Glutamatergic neuron (in vitro differentiated cells): ENCODE measurements at regions not wholly inside any gene's neighbourhood (a gene's known extent, or its start where the extent isn't known, plus 50 kb on each side); places are given as distances from the start of the nearest gene placed in this dataset.
"Not testable (repeated sequence)": the region's sequence is repeated elsewhere in the genome, so short reads cannot be mapped to it uniquely, and the experiment has no call there.

Experiments
- DNase-seq: peaks from one replicate; pipeline ENCODE4 v3.0.0; 2022
- H3K27ac Mint-ChIP-seq: one replicate; pipeline ENCODE4 v1.8.0; 2020; ENCODE audit warnings: mild to moderate bottlenecking, mixed read lengths, inconsistent platforms; ENCODE audit not compliant: unreplicated experiment
- H3K27me3 Mint-ChIP-seq: one replicate; pipeline ENCODE4 v1.8.0; 2020; ENCODE audit warnings: mild to moderate bottlenecking, moderate library complexity, mixed read lengths, inconsistent platforms; ENCODE audit not compliant: unreplicated experiment
- H3K36me3 Mint-ChIP-seq: one replicate; pipeline ENCODE4 v1.8.0; 2020; ENCODE audit warnings: mild to moderate bottlenecking, mixed read lengths, inconsistent platforms; ENCODE audit not compliant: unreplicated experiment
- H3K4me1 Mint-ChIP-seq: one replicate; pipeline ENCODE4 v1.8.0; 2020; ENCODE audit warnings: mild to moderate bottlenecking, low read depth, mixed read lengths, inconsistent platforms; ENCODE audit not compliant: unreplicated experiment
- H3K4me3 Mint-ChIP-seq: one replicate; pipeline ENCODE4 v1.8.0; 2020; ENCODE audit warnings: mild to moderate bottlenecking, mixed read lengths, inconsistent platforms; ENCODE audit not compliant: unreplicated experiment
- H3K9me3 Mint-ChIP-seq: one replicate; pipeline ENCODE4 v1.8.0; 2020; ENCODE audit warnings: mild to moderate bottlenecking, moderate library complexity, mixed read lengths, inconsistent platforms; ENCODE audit not compliant: unreplicated experiment
- TF ChIP-seq, protein P1 (sequence below): fragments of 200-600 bp; sonication (generic); IDR thresholded peaks from one replicate; pipeline ENCODE4 v1.5.0; 2021; ENCODE audit not compliant: partially characterized antibody, unreplicated experiment

DNA sequence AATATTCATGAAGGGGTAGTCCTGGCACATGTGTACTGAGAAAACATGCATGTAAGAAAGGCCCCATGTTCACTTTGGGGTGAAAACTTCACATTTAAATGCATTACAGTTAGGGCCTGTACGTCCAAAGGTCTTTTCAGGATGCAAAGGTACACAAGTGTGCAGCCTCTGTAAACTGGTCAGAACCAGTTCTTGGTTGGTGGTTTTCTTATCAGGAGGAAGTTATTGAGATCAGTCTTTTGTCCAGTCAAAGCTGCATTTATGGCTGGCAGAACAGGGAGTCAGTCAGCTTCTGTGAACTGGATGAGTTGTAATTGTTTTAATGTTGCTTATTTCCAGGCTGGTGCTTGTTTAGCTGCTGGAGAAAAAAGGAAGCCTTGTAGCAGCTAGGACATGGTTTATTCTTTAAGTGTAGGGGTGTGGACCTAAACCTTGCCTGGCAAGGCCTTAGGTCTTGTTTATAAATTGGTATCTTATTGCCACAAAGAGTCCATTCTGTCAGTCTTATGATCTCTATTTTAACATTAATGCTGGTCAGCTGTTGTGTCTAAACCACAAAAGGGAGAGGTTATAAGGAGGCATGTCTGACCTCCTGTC, 1906.6 kb upstream of the TENM3 start:
- Mint-ChIP-seq H3K27ac (no peak overlapping the region), H3K27me3 (peaks cover 2% of the 10 kb centered on the region), H3K4me1 (no peaks in the 10 kb centered on the region), H3K36me3 (no peaks in the 10 kb centered on the region), H3K9me3 (no peaks in the 10 kb centered on the region), H3K4me3 (no peak overlapping the region)
- TF ChIP-seq, protein P1, sequence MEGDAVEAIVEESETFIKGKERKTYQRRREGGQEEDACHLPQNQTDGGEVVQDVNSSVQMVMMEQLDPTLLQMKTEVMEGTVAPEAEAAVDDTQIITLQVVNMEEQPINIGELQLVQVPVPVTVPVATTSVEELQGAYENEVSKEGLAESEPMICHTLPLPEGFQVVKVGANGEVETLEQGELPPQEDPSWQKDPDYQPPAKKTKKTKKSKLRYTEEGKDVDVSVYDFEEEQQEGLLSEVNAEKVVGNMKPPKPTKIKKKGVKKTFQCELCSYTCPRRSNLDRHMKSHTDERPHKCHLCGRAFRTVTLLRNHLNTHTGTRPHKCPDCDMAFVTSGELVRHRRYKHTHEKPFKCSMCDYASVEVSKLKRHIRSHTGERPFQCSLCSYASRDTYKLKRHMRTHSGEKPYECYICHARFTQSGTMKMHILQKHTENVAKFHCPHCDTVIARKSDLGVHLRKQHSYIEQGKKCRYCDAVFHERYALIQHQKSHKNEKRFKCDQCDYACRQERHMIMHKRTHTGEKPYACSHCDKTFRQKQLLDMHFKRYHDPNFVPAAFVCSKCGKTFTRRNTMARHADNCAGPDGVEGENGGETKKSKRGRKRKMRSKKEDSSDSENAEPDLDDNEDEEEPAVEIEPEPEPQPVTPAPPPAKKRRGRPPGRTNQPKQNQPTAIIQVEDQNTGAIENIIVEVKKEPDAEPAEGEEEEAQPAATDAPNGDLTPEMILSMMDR, result no peak
- DNase-seq, result no peak

DNA sequence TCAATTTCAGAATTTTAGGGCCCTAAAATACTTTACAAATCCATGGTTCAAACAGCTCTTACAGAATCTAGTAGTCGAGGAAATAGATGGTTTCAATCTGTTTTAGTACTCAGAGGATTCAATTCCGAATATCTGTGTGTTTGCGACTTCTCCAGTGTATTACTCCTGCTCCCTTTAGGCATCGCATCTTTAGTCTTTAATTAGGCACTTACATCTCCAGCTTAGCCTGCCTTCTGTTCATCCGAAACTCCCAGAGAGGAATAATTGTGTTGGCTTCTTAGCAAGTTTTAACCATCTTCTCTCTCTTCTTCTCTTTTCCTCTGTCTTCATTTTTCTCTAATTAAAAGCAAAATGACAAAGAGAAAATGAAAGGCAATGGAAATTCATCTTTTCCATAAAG, 1901.3 kb upstream of the TENM3 start:
- peaks cover 3% of the 10 kb centered on the region for H3K27me3 Mint-ChIP-seq
- no peak overlapping the region for H3K4me3 Mint-ChIP-seq
- H3K4me1 Mint-ChIP-seq, result peaks cover 5% of the 10 kb centered on the region
- H3K9me3 Mint-ChIP-seq, result no peaks in the 10 kb centered on the region
- H3K36me3 Mint-ChIP-seq, result no peaks in the 10 kb centered on the region
- no peak for DNase-seq
- no peak overlapping the region for H3K27ac Mint-ChIP-seq
- TF ChIP-seq, protein P1, result no peak

DNA sequence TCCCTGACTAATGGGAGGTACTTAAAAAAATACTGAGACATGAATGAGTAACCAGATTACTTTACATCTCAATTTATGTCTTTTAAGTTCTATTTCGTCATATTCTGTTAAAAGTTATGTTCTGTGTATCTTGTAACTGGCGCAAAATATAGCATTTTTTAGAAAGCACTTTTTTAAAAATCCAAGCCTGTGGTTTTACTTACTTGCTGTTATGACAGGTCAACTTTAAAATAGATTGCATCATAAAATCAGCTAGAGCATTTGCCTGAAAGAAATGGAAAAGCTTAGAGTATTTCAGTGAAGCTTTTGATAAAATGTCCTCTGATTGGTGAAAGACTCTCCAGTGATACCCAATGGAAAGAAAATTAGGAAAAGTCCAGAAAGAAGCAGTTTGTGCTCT, 1892.3 kb upstream of the TENM3 start:
- H3K4me3 Mint-ChIP-seq, result no peak overlapping the region
- TF ChIP-seq, protein P1, result no peak
- H3K27me3 Mint-ChIP-seq, result peaks cover 5% of the 10 kb centered on the region
- H3K36me3 Mint-ChIP-seq, result no peaks in the 10 kb centered on the region
- H3K9me3 Mint-ChIP-seq, result no peaks in the 10 kb centered on the region
- H3K27ac Mint-ChIP-seq, result no peak overlapping the region
- H3K4me1 Mint-ChIP-seq, result peaks cover 2% of the 10 kb centered on the region
- no peak for DNase-seq

DNA sequence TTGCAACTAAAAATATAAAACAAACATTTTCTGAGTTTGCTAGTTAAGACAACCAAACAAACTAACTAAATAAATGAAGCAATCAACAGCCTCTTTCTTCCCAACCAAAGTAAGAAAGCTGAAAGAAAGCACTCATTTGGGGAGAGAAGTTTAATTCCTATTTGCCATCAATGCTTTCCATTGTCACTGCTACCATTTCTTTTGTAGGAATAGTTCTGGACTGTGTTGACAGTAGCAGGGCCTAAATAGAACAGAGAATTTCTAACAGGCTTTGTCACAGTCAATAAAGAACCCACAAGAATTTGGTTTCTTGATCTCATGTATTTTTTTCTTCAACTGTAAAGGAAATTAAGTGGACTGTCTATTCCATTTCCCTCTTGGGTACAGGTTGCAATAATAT, 1886.4 kb upstream of the TENM3 start:
- no peak overlapping the region for H3K4me3 Mint-ChIP-seq
- no peak for DNase-seq
- peaks cover 2% of the 10 kb centered on the region for H3K4me1 Mint-ChIP-seq
- H3K9me3 Mint-ChIP-seq, result peaks cover 4% of the 10 kb centered on the region
- TF ChIP-seq, protein P1, result no peak
- H3K27me3 Mint-ChIP-seq, result peaks cover 3% of the 10 kb centered on the region
- H3K27ac Mint-ChIP-seq, result no peak overlapping the region
- H3K36me3 Mint-ChIP-seq, result no peaks in the 10 kb centered on the region

DNA sequence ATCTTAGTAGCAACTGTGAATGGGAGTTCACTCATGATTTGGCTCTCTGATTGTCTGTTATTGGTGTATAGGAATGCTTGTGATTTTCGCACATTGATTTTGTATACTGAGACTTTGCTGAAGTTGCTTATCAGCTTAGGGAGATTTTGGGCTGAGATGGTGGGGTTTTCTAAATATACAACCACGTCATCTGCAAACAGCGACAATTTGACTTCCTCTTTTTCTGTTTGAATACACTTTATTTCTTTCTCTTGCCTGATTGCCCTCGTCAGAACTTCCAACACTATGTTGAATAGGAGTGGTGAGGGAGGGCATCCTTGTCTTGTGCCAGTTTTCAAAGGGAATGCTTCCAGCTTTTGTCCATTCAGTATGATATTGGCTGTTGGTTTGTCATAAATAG, 1883.1 kb upstream of the TENM3 start:
- not testable (repeated sequence) for H3K36me3 Mint-ChIP-seq, H3K4me1 Mint-ChIP-seq, H3K9me3 Mint-ChIP-seq, DNase-seq, H3K27ac Mint-ChIP-seq, H3K27me3 Mint-ChIP-seq, H3K4me3 Mint-ChIP-seq

DNA sequence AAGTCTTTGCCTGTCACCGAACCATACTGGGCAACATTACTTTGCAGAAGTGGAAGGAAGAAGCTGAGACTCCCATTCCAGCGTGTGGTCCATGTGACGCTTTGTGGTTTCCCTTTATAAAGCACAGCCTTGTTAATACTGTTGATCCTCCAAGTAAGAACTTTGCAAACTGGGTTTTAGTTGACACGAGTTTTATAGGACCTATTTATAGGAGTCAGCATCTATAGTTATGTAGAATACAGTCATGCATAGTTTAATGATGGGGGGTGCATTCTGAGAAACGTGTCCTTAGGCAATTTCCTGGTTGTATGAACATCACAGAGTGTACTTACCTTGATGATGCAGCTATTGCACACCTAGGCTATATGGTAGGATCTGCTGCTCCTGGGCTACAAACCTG, 1879.4 kb upstream of the TENM3 start:
- Mint-ChIP-seq H3K27ac (no peak overlapping the region), H3K4me3 (no peak overlapping the region), H3K27me3 (no peaks in the 10 kb centered on the region), H3K4me1 (no peaks in the 10 kb centered on the region), H3K9me3 (peaks cover 1% of the 10 kb centered on the region), H3K36me3 (no peaks in the 10 kb centered on the region)
- TF ChIP-seq, protein P1, result no peak
- DNase-seq, result no peak
